ENCODE measurements at regions not wholly inside any gene's neighbourhood (a gene's known extent, or its start where the extent isn't known, plus 50 kb on each side); places are given as distances from the start of the nearest gene placed in this dataset.

GRCh38 chr1:113199760-113200455 lies 126.9 kb downstream of the LRIG2 start:
- TF ChIP-seq CTCF (optimal IDR thresholded peaks at IDR 0.05 in 1 of 3, IDR thresholded peaks at IDR 0.05 in 1 of 3, conservative IDR thresholded peaks at IDR 0.05 in 1 of 3; ENCODE audit: extremely low read depth in 1 of 3, insufficient read depth in 2 of 3, low read length in 3 of 3) (no peak), EZH2 (IDR thresholded peaks at IDR 0.05; ENCODE audit: low read length) (no peak)

Measured in keratinocyte (primary cell).